ENCODE measurements at regions not wholly inside any gene's neighbourhood (a gene's known extent, or its start where the extent isn't known, plus 50 kb on each side); places are given as distances from the start of the nearest gene placed in this dataset.

- TF ChIP-seq CTCF (IDR thresholded peaks at IDR 0.05) (peak; percentile 16 to 69 (median 45)), POLR2A (IDR thresholded peaks at IDR 0.05) (no peak)
Measured at GRCh38 chr5:108642170-108642906, 105.4 kb upstream of the FER start.
